NCI-H69 (cell line): ENCODE measurements at regions not wholly inside any gene's neighbourhood (a gene's known extent, or its start where the extent isn't known, plus 50 kb on each side); places are given as distances from the start of the nearest gene placed in this dataset.

Experiments
- DNase-seq: peaks from one replicate; lab custom pipeline; 2025; lab: John Stamatoyannopoulos, UW

- DNase-seq, result no peak
Observed at GRCh38 chr22:22038178-22038880, 55.7 kb upstream of the TOP3B start.

- peak; percentile 10 for DNase-seq
Observed at GRCh38 chr22:22037740-22038139, 55.2 kb upstream of the TOP3B start.

GRCh38 chr22:22037229-22037628, 54.6 kb upstream of the TOP3B start:
- no peak for DNase-seq

- no peak for DNase-seq
Observed at GRCh38 chr22:22036588-22036987, 54.0 kb upstream of the TOP3B start.

DNA sequence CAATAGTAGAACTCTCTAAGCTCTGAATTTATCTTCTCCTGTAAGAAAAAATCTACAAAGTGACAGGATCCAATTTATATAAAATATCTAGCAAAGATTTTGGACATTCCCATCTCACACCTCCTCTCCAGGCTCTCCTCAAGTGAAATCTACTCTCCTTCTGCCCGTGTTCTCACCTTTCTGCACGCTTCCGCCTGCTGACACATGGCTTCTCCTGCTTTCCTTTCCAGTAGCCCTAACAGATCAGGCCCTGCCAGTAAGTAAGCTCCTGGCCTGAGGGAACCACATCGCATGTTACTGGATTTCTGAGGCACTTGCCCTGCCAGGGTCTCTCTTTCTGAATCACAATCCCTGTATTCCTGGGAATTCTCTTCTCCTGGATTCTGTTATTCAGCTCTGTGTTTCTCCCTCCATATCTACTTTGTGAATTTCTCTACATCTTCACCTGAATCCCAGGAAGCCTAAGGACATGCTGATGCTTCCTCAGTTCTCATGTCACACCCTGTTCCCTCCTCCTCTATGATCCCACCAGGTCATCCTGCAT, 53.3 kb upstream of the TOP3B start:
- no peak for DNase-seq

DNA sequence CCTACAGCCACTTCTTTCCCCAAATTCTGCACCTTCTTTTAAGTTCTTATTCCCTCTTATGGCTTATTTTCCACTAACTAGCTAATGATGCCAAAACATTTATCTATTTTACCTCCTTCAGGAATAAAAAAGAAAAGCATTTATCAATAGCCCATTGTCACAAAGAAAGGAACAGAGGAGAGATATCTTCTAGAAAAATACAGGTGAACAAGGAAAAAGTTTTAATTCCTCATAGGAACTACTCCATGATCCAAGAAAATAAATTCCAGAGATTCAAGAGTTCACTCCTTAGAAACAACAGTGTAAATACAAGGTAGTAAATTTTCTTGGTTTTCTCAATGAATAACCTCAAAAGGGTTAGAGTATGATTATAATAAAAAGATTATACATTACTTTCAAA, 52.6 kb upstream of the TOP3B start:
- no peak for DNase-seq

DNA sequence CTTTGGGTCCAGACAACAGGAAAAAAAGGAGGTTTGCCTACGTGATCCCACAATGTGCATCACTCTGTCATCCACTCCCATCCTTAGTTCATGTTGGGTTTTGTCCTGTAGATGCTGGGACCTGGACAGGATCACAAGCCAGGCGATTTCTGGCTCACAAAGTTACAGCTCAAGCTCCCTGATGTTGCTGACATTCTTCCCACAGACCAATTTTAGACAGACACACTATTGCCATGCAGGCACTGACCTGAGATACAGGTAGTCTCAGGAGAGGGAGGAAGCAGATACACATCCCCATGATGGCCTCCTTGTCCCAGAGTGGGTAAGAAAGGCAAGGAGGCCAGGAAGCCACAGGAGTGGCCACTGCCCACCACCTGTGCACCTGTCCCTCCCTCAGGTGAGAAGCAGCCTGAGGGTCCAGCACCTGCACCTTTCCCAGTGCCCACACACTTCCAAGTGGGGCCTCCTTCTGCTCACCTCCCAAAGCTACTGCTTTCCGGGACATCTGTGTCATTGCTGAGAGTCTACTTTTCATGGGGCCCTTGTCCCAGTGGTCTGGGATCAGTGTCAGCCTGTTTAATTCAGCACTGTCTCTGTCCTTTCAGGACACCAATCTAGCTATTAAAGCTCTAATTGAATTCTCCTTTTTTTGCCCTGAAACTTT, 52.0 kb upstream of the TOP3B start:
- DNase-seq, result no peak

DNA sequence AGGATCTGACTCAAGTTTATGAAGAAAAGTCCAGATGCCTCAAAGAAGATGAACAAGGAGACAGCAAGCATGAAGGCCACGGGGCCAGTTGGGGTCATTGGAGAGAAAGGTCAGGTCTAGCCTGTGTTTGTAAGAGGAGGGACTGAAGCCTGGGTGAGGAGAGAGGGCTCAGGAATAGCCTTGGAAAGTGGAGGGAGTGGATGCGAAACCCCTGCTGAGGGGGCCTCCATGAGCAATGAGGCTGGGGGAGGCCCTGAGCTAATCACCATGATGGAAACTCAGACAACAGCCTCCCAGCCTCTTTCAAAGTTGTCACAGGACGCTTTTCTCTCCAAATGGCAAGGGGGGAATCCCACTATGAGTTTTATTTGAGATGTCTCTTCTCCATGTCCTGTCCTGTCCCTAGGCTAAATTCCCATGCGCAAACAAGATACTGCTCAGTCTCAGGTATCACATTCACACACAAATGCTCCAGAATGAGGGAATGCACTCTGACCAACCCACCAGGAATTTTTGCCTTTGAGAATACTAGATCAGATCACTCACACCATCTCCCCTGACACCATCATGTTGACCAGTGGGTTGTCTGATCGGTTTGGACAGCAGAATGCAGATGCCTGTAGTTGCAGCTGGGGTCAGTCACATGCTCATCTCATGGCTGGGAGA, 51.3 kb upstream of the TOP3B start:
- no peak for DNase-seq

GRCh38 chr22:22032906-22033802, 50.6 kb upstream of the TOP3B start:
- no peak for DNase-seq

DNA sequence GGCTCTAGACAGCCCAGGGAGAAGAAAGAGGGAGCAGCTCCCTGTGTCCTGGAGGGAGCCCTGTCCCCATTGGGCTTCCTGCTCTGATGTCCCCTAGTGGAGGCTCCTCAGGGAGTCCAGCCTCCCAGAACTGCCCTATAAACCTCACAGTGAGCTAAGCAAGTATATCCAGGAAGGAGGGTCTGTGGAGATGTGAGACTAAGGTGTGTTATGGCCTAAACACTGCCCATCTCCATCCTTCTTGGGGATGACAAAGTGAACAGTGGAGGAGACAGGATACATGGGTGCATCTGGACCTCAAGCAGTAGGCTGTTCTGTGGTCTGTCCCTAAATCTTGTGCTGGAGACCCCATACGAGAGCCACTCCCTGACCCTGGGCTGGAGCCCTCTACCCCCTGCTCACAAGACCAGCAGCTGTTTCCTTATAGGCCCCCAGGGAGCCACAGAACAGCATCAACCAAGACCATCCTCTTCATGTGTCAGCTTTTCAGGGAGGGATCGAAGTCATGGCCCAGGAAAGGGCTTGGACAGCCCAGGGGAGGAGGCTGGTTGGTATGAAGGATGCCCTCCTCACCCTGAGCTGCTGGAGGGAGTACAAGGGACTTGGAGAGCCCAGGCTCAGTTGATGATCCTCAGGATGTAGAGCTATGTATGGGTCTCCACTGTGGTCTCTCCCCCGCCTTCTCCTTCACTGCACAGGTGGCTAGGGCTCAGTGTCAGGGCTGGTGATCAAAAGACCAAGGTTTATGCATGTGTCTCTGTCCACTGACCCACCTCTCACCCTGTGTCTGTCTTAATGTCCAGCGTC, 49.7 kb upstream of the TOP3B start:
- DNase-seq, result no peak
